ENCODE measurements at regions not wholly inside any gene's neighbourhood (a gene's known extent, or its start where the extent isn't known, plus 50 kb on each side); places are given as distances from the start of the nearest gene placed in this dataset.
"Not testable (repeated sequence)": the region's sequence is repeated elsewhere in the genome, so short reads cannot be mapped to it uniquely, and the experiment has no call there.

GRCh38 chr20:53764415-53764800 lies 170.8 kb upstream of the ZNF217 start:
- no peak for DNase-seq

DNA sequence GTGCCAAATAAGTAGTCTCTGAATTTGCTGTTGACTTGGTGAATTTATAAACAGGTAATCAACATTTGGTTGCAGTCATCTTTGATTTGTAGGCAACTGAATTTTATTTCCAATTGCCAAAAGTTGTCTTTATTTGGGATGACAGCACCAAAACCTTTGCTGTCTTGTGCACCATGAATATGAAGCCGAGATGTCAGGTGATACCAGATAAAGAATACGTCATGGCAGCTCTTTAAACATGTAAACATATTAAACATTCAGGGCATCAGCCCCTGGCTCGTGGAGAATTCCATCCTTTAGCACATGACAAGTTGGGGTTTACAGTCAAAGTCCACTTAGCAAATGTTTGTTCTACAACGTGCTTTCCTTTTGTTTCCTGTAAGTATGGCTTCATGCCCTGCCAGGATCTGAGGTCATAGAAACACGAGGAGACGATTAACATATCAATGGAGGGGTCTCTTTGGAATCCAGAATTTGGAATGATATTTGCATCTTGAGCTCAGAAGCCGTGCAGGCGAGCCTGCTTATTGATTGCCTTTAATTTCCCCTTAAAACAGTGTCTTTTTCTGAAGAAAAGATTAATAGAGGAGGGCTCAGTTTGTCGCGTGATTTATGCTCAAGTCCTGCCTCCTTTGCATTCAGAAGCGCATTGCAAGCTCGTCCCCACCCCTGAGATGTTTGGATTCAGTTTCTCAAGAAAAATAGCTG lies 170.2 kb upstream of the ZNF217 start:
- DNase-seq = no peak

DNA sequence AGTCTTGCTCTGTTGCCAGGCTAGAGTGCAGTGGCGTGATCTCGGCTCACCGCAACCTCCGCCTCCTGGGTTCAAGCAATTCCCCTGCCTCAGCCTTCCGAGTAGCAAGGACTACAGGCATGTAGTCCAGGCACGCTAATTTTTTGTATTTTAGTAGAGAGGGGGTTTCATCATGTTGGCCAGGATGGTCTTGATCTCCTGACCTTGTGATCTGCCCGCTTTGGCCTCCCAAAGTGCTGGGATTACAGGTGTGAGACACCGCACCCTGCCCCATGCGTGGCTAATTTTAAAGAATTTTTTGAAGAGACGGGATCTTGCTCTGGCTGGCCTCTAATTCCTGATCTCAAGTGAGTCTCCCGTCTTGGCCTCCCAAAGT lies 168.8 kb upstream of the ZNF217 start:
- not testable (repeated sequence) for DNase-seq

GRCh38 chr20:53760025-53760441 lies 166.4 kb upstream of the ZNF217 start:
- DNase-seq = no peak

GRCh38 chr20:53757472-53757913 lies 163.9 kb upstream of the ZNF217 start:
- no peak for DNase-seq

DNA sequence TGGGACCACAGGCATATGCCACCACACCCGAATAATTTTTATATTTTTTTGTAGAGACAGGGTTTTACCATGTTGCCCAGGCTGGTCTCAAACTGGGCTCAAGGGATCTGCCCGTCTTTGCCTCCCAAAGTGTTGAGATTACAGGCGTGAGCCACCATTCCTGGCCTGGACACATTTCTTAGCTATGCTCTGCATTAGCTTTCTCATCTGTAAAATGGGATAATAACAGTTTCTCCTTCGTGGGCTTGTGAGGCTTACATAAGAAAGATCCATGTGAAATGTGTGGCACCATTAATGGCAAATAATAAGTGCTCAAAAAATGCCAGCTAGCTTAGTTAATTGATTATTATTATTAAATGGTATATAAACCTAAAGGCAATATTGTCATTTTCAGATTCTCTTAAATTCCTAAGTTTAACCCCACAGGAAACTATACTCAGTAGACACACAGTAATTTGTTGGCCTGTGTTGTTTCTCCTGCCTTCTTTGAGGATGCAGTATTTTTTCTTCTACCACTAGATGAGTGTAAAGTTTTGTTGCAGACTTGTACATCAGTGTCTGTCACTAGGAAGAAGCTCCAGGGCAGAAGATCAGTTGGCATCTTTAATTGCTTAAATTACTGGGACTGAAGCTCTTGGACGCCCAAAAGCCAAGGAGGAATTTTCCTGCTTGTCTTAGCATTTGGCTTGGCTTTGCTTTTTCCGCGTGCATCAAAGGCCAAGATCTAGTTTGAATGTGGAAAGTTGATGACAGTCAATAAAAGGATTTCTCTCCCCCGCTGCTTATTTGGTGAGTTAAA lies 162.3 kb upstream of the ZNF217 start:
- no peak for DNase-seq

- DNase-seq = no peak
Measured at GRCh38 chr20:53753880-53754459, 160.3 kb upstream of the ZNF217 start.

DNA sequence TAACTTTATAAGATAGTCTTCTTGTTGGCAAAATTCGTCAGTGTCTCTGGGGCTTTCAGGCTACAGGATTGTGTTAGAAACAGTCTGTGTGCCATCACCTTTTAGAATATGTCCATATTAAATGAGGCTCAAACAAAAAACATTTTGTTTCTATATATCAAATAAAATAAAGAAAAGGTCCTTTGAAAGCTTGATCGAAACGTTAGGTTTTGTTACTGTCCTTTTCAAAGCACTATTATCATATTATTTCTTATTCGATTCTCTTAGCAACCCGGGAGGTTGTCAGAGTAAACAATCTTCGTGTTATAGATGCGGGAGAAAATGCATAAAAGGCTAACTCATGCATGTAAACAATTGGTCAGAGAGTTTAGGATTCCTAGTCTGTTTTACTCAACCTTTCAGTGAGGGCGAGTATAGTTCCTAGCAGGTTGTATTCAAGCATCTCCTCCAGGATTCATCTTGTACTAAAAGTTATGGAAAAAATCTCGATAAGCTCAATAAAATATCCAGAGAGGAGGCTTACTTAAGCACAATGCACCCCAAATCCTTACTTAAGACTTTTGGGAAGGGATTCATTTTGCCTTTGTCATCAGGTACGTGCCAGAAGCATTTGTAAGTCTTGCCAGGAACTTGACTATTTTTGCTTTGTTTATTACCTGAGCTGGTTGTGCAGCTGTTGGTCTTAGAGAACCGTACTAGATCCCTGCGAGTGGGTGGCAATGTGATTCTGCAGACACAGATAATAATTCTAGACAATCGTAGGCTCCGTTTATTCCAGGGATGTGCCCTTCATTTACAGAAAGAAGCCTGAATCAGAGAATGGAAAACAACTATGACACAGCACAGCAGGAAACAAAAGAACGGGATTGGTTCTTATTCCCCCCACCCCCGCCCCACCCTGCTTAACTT lies 159.6 kb upstream of the ZNF217 start:
- DNase-seq = no peak

DNA sequence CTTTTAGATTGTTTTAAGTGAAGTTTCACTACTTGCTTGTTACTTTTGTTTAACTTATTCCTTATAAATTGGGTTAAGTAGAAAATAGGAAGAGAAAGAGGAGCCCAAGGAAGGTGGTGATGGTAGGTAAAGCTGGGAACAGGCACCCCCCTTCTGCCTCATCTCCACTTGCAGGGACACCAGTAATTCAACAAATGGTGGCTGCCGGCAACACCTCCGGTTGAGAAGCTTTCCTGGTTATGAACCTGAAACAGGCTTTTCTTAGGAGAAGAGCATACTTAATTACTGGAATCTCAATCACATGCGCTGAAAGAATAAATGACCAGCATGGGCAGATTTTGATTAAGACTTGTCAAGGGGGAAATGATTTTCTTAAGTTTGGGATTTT lies 158.9 kb upstream of the ZNF217 start:
- no peak for DNase-seq

- DNase-seq = no peak
Measured at GRCh38 chr20:53751620-53752318, 158.1 kb upstream of the ZNF217 start.

DNA sequence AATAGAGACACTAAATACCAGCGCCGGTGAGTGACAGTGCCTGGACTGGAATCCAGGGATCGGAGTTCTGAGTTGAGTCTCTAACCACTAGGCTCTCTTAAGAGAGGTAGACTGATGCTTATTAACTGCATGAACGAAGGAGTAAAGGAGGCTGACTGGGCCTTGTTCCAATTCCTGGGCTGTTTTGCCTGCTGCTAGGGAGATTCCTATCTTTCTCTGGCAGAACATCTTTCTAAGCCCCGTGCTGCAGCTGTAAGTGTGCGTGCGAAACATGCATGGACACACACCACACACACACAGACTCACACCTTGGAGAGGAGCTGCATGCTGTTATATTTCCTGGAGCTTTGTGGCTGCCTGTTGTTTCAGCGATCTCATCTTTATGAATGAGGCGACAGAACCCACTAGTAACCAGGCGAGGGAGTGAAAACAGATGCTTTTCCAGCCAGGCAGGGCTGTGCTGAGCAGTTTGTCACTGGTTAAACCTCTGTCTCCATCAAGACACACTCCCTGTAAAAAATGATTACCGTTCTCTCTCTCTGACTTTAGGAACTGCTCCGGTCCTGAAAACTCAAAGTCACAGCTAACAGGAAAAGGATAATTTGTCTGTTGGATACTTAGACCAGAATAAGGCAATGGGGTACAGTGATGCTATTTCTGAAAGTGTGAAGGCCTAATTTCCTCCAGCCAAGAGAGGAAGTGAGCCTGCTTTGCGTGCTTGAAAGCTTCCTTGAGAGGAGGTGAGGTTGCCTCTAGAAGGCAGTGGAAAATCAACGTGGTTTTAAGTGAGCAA lies 157.4 kb upstream of the ZNF217 start:
- DNase-seq = peak; percentile 76 to 81

- DNase-seq = no peak
Measured at GRCh38 chr20:53749499-53749898, 155.9 kb upstream of the ZNF217 start.

DNA sequence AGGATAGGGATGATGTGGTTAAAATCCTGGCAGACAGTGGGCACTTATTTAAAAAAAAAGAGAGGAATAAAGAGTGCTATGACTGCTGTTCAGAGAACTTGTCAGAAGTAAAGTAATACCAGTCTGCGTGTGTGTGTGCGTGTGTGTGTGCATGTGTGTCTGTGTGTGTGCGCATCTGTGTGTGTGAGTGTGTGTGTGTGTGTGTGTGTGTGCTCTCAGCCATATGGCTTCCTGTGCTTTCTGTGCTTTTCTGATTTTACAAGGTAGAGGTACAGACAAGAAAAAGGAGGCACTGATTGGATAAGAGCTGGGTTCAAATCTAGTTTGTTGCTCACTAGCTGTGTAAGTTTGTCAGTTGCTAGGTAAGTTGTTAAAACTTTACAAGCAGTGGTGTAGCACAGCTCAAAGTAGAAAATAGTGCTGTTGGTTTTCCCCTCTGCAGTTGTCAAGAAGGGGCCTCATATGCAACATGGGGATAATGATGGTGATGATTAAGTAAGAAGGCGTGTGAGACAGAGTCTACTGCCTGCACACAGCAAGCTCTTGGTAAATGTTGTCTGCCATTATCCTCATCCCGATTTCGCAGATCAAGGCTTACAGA lies 155.3 kb upstream of the ZNF217 start:
- DNase-seq = peak; percentile 15 to 19

GRCh38 chr20:53748176-53748575 lies 154.5 kb upstream of the ZNF217 start:
- no peak for DNase-seq

GRCh38 chr20:53743607-53744260 lies 150.1 kb upstream of the ZNF217 start:
- DNase-seq = no peak

GRCh38 chr20:53742685-53743081 lies 149.0 kb upstream of the ZNF217 start:
- DNase-seq = no peak

DNA sequence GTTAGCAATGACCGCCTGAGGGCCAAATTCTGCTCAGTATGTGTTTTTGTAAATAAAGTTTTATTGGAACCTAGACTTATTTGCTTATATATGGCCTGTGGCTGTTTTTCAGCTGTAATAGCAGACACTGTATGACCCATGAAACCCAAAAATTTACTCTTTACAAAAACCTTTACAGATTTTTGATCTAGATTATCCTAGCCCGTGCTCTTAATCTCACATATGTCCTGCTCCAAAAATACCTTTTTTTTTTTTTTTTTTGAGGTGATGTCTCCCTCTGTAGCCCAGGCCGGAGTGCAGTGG lies 148.0 kb upstream of the ZNF217 start:
- DNase-seq = no peak

DNA sequence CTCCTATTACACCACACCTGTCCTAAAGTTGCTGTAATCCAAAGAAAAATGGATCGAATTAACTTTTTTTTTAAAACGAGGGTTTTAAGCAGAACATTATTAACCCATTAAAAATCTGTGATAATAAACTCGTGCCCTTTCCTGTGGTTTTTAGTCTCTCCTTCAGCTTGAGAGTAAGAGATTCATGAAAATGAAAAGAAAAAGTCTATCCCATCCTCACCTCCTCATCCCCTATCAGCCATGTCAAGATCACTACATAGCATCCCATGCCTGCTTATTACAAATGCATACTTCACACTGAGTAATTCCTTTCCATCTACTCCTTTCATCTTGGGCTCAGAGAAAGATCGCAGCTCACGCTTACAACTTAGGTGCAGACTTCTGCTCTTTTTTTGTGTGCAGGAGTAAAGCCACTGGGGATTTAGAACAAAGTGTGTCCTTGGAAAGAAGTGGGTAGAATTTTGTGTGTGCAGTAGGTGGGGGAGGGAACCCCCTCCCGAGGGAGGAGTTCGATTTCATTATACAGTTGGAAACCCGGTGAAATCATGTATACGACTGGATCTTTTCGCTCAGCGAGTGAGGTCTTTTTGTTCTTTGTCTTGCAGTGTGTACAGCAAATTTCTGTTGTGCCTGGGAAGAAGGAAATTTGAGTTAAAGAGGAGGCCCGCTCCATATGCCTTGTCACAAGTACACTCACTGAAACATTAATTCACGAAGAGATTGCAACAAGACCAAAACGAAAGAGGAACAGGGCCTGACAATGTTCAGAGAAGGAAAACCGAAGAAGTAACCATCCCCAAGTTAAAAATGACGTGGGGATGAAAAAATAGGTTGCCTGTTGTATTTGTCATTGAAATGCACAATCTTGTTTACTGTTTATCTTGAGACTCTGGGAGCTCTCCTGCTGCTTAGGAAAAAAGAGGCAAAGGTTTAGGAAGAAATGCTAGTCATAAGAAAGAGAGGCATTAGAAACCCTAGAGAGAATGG lies 146.5 kb upstream of the ZNF217 start:
- DNase-seq = peak; percentile 58
